ENCODE measurements at regions not wholly inside any gene's neighbourhood (a gene's known extent, or its start where the extent isn't known, plus 50 kb on each side); places are given as distances from the start of the nearest gene placed in this dataset.

- Histone ChIP-seq H3K27ac (replicated peaks) (no peak overlapping the region), H3K27me3 (ENCODE audit: insufficient read depth, poor library complexity, severe bottlenecking) (no peaks in the 10 kb centered on the region), H3K4me3 (replicated peaks; ENCODE audit: insufficient read depth, low read length) (no peak overlapping the region)
- TF ChIP-seq SPI1 (IDR thresholded peaks at IDR 0.05; ENCODE audit: borderline replicate concordance, low read depth), result no peak
- TF ChIP-seq REST (IDR thresholded peaks at IDR 0.05; ENCODE audit: insufficient replicate concordance, low read depth), result no peak
- no peak for TF ChIP-seq POLR2AphosphoS5 (IDR thresholded peaks at IDR 0.05; ENCODE audit: low read depth)
- no peak for TF ChIP-seq GABPA (IDR thresholded peaks at IDR 0.05; ENCODE audit: low read depth)
- TF ChIP-seq CTCF (IDR thresholded peaks at IDR 0.05; ENCODE audit: insufficient read depth, low read length), result no peak
- DNase-seq (ENCODE audit: low read depth in 1 of 2, low spot score in 1 of 2), result no peak
Observed at GRCh38 chr7:118559207-118559606, 334.7 kb downstream of the ANKRD7 start.

- Histone ChIP-seq H3K4me3 (replicated peaks; ENCODE audit: insufficient read depth, low read length) (no peak overlapping the region), H3K27ac (replicated peaks) (no peak overlapping the region), H3K27me3 (ENCODE audit: insufficient read depth, poor library complexity, severe bottlenecking) (no peaks in the 10 kb centered on the region)
- no peak for DNase-seq (ENCODE audit: low read depth in 1 of 2, low spot score in 1 of 2)
- TF ChIP-seq GABPA (IDR thresholded peaks at IDR 0.05; ENCODE audit: low read depth), result no peak
- no peak for TF ChIP-seq CTCF (IDR thresholded peaks at IDR 0.05; ENCODE audit: insufficient read depth, low read length)
Observed at GRCh38 chr7:118563311-118563710, 338.8 kb downstream of the ANKRD7 start.

- Histone ChIP-seq H3K27ac (replicated peaks) (no peak overlapping the region), H3K27me3 (ENCODE audit: insufficient read depth, poor library complexity, severe bottlenecking) (no peaks in the 10 kb centered on the region), H3K4me3 (replicated peaks; ENCODE audit: insufficient read depth, low read length) (no peak overlapping the region)
- DNase-seq (ENCODE audit: low read depth in 1 of 2, low spot score in 1 of 2), result no peak
- TF ChIP-seq SPI1 (IDR thresholded peaks at IDR 0.05; ENCODE audit: borderline replicate concordance, low read depth), result no peak
- no peak for TF ChIP-seq CTCF (IDR thresholded peaks at IDR 0.05; ENCODE audit: insufficient read depth, low read length)
- TF ChIP-seq POLR2AphosphoS5 (IDR thresholded peaks at IDR 0.05; ENCODE audit: low read depth), result no peak
- TF ChIP-seq REST (IDR thresholded peaks at IDR 0.05; ENCODE audit: insufficient replicate concordance, low read depth), result no peak
Observed at GRCh38 chr7:118572604-118573003, 348.1 kb downstream of the ANKRD7 start.

GRCh38 chr7:118573085-118573484 lies 348.6 kb downstream of the ANKRD7 start:
- TF ChIP-seq CTCF (IDR thresholded peaks at IDR 0.05; ENCODE audit: insufficient read depth, low read length), result no peak
- TF ChIP-seq SPI1 (IDR thresholded peaks at IDR 0.05; ENCODE audit: borderline replicate concordance, low read depth), result no peak
- no peak for TF ChIP-seq REST (IDR thresholded peaks at IDR 0.05; ENCODE audit: insufficient replicate concordance, low read depth)
- TF ChIP-seq POLR2AphosphoS5 (IDR thresholded peaks at IDR 0.05; ENCODE audit: low read depth), result no peak
- TF ChIP-seq GABPA (IDR thresholded peaks at IDR 0.05; ENCODE audit: low read depth), result no peak
- Histone ChIP-seq H3K27me3 (ENCODE audit: insufficient read depth, poor library complexity, severe bottlenecking) (no peaks in the 10 kb centered on the region), H3K4me3 (replicated peaks; ENCODE audit: insufficient read depth, low read length) (no peak overlapping the region), H3K27ac (replicated peaks) (no peak overlapping the region)
- DNase-seq (ENCODE audit: low read depth in 1 of 2, low spot score in 1 of 2), result no peak
